GM12878 (cell line): ENCODE measurements at regions not wholly inside any gene's neighbourhood (a gene's known extent, or its start where the extent isn't known, plus 50 kb on each side); places are given as distances from the start of the nearest gene placed in this dataset.

Experiments
- E2F8 ChIP-seq: fragments of 450-650 bp; IDR thresholded peaks from 2 replicates; pipeline ENCODE4 v1.6.1; 2018; ENCODE audit warnings: mild to moderate bottlenecking, low read depth, moderate library complexity; ENCODE audit not compliant: partially characterized antibody
- NKRF ChIP-seq: fragments of 450-650 bp; conservative IDR thresholded peaks from 2 replicates; pipeline ENCODE4 v1.6.1; 2017; ENCODE audit warnings: mild to moderate bottlenecking, moderate library complexity
- RCOR1 ChIP-seq: conservative IDR thresholded peaks from 2 replicates; pipeline ENCODE4 v1.6.1; 2012; ENCODE audit warnings: low read depth, low read length, improper control_type of control experiment
- TCF12 ChIP-seq: IDR thresholded peaks from 2 replicates; pipeline ENCODE4 v1.6.1; 2011; ENCODE audit warnings: low read depth, mild to moderate bottlenecking, low read length
- ZNF592 ChIP-seq: fragments of 450-650 bp; IDR thresholded peaks from 2 replicates; pipeline ENCODE4 v1.6.1; 2017; ENCODE audit warnings: mild to moderate bottlenecking, moderate library complexity

- TF ChIP-seq NKRF, result no peak
- TF ChIP-seq TCF12, result no peak
- no peak for TF ChIP-seq RCOR1
- TF ChIP-seq ZNF592, result no peak
- no peak for TF ChIP-seq E2F8
Observed at GRCh38 chr6:139605350-139605749, 230.9 kb upstream of the CITED2 start (continued).
